GM23338 (cell line): ENCODE measurements at regions not wholly inside any gene's neighbourhood (a gene's known extent, or its start where the extent isn't known, plus 50 kb on each side); places are given as distances from the start of the nearest gene placed in this dataset.

Source experiments
- CREB1 ChIP-seq: fragments of 250-450 bp; sonication (Bioruptor Pico); IDR thresholded peaks from 2 replicates; pipeline ENCODE4 v1.5.0; 2020; ENCODE audit warnings: low read depth, mild to moderate bottlenecking, moderate library complexity
- CTCF ChIP-seq, 2 experiments: fragments of 200-600 bp in 1 of 2; sonication (generic) in 1 of 2; conservative IDR thresholded peaks; 2 replicates each; pipeline versions ENCODE4 v1.5.1 to v1.6.1; 2016 to 2017; ENCODE audit warnings: antibody characterized with exemption in 2 of 2, low read depth in 2 of 2, mild to moderate bottlenecking in 2 of 2, moderate library complexity in 1 of 2

- TF ChIP-seq CTCF (conservative IDR thresholded peaks at IDR 0.05; ENCODE audit: low read depth in 2 of 2) (no peak), CREB1 (CRISPR knock-in tag) (no peak)
These were observed 310.6 kb downstream of the MAP2K6 start for GRCh38 chr17:69725146-69725545.
